ENCODE measurements at regions not wholly inside any gene's neighbourhood (a gene's known extent, or its start where the extent isn't known, plus 50 kb on each side); places are given as distances from the start of the nearest gene placed in this dataset.

DNA sequence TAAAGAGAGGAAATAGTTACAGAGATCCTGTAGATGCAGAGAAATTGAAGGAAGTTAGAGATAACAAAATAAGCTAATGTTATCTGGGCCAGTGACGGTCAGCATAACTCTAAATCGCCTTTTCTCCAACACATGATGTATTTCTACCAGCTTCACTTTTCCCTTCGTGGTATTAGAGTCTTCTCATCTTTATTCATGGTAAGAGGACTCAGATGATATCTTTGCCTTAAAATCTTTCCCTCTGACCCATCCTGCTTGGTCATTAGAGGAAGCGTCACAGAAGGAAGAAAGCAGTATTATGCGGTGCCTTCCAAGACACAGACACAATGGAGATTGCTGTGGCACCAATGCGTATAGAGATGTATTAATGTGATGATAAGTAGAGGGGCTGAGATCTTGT, 320.7 kb upstream of the GOLIM4 start:
- TF ChIP-seq, protein P1, sequence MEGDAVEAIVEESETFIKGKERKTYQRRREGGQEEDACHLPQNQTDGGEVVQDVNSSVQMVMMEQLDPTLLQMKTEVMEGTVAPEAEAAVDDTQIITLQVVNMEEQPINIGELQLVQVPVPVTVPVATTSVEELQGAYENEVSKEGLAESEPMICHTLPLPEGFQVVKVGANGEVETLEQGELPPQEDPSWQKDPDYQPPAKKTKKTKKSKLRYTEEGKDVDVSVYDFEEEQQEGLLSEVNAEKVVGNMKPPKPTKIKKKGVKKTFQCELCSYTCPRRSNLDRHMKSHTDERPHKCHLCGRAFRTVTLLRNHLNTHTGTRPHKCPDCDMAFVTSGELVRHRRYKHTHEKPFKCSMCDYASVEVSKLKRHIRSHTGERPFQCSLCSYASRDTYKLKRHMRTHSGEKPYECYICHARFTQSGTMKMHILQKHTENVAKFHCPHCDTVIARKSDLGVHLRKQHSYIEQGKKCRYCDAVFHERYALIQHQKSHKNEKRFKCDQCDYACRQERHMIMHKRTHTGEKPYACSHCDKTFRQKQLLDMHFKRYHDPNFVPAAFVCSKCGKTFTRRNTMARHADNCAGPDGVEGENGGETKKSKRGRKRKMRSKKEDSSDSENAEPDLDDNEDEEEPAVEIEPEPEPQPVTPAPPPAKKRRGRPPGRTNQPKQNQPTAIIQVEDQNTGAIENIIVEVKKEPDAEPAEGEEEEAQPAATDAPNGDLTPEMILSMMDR (IDR thresholded peaks at IDR 0.05; ENCODE audit: borderline replicate concordance, extremely low read depth, low read length, poor library complexity, severe bottlenecking): no peak
- TF ChIP-seq EZH2 (IDR thresholded peaks at IDR 0.05; ENCODE audit: borderline replicate concordance, low read depth, low read length, severe bottlenecking): no peak
